ENCODE measurements at regions not wholly inside any gene's neighbourhood (a gene's known extent, or its start where the extent isn't known, plus 50 kb on each side); places are given as distances from the start of the nearest gene placed in this dataset.

- Histone ChIP-seq H3K4me3 (replicated peaks in 1 of 3; ENCODE audit: insufficient read depth in 1 of 3, low read depth in 1 of 3, low read length in 3 of 3) (no peak overlapping the region), H3K9me3 (replicated peaks; ENCODE audit: control insufficient read depth, insufficient read depth, low read length) (no peaks in the 10 kb centered on the region), H3K36me3 (ENCODE audit: control insufficient read depth in 2 of 2, extremely low read depth in 1 of 2, insufficient read depth in 2 of 2, low read length in 2 of 2) (no peaks in the 10 kb centered on the region), H3K4me2 (ENCODE audit: insufficient read depth, low read length) (no peak overlapping the region), H2AFZ (ENCODE audit: low read depth, low read length) (no peak overlapping the region), H3K9me1 (replicated peaks; ENCODE audit: control insufficient read depth, extremely low read depth, insufficient read depth, low read length) (no peaks in the 10 kb centered on the region), H3K27ac (ENCODE audit: insufficient read depth, low read depth, low read length) (no peak overlapping the region), H3K79me2 (ENCODE audit: control insufficient read depth, insufficient read depth, low read length) (no peaks in the 10 kb centered on the region), H3K9ac (replicated peaks; ENCODE audit: extremely low read depth, insufficient read depth, low read length) (no peak overlapping the region), H4K20me1 (replicated peaks; ENCODE audit: control insufficient read depth, extremely low read depth, insufficient read depth, low read length) (no peaks in the 10 kb centered on the region), H3K27me3 (ENCODE audit: control insufficient read depth in 2 of 2, insufficient read depth in 2 of 2, low read length in 2 of 2) (peaks cover 0 to 2% of the 10 kb centered on the region in 2 experiments), H3K4me1 (ENCODE audit: control insufficient read depth, extremely low read depth, insufficient read depth, low read length) (no peaks in the 10 kb centered on the region)
- FAIRE-seq (no peak), DNase-seq (ENCODE audit: low read depth, low spot score) (no peak)
- ChIA-PET POLR2A (no interaction called here), CTCF (no interaction called here)
- no peak for TF ChIP-seq CTCF (IDR thresholded peaks at IDR 0.05; ENCODE audit: extremely low read depth in 1 of 2, insufficient read depth in 1 of 2, low read depth in 1 of 2, low read length in 2 of 2)
- TF ChIP-seq MYC (IDR thresholded peaks at IDR 0.05; ENCODE audit: low read depth, low read length), result no peak
- no peak for TF ChIP-seq GATA2 (IDR thresholded peaks at IDR 0.05; ENCODE audit: insufficient read depth, insufficient read length, low read depth, low read length)
- TF ChIP-seq POLR2A (IDR thresholded peaks at IDR 0.05; ENCODE audit: low read depth, low read length), result no peak
- no peak for TF ChIP-seq FOS (IDR thresholded peaks at IDR 0.05; ENCODE audit: borderline replicate concordance, insufficient read depth, low read length)
- TF ChIP-seq JUN (IDR thresholded peaks at IDR 0.05; ENCODE audit: borderline replicate concordance, insufficient read depth, insufficient read length, low read depth), result no peak
- TF ChIP-seq POLR2AphosphoS5 (IDR thresholded peaks at IDR 0.05; ENCODE audit: insufficient read depth, low read depth, low read length), result no peak
- no peak for TF ChIP-seq EZH2 (IDR thresholded peaks at IDR 0.05; ENCODE audit: borderline replicate concordance, low read depth, low read length, severe bottlenecking)
- no peak for TF ChIP-seq MAX (IDR thresholded peaks at IDR 0.05; ENCODE audit: insufficient read depth, insufficient read length)
- dilution Hi-C loops (cut with MboI; ENCODE audit: extremely low pct_ligation_motif_present, low sequenced_read_pairs), result no loop called here
- BruUV-seq (replicated peaks), result no TSS peak
- intact Hi-C loops (cut with micrococcal nuclease), result no loop called here
Measured at GRCh38 chr1:10903821-10904220, 107.4 kb upstream of the CASZ1 start.
